K562 (cell line): ENCODE measurements at regions not wholly inside any gene's neighbourhood (a gene's known extent, or its start where the extent isn't known, plus 50 kb on each side); places are given as distances from the start of the nearest gene placed in this dataset.

Experiments used
- ATAC-seq: fragments of 200-7000 bp; cut with Tn5 transposase; 3 replicates; pipeline ENCODE4 v1.9.1; 2020; ENCODE audit warnings: moderate library complexity
- BruUV-seq: library from RNA; stranded (reverse); fragments of 400-500 nt; replicated peaks from 2 replicates; lab custom pipeline; 2021; lab: Mats Ljungman, UMichigan
- CTCF ChIA-PET: fragments of 300-600 bp; formaldehyde crosslinking; extraction: SDS; loops from one replicate; lab custom pipeline; 2021; ENCODE audit warnings: low intra/inter-chr PET ratio; lab: Yijun Ruan, JAX
- POLR2A ChIA-PET: fragments of 300-600, 350-650 bp; sonication (Branson Sonifier 250); formaldehyde crosslinking; extraction: SDS; loops from one replicate; lab custom pipeline; 2021; ENCODE audit warnings: antibody characterized with exemption, inconsistent platforms; lab: Yijun Ruan, JAX
- DNase-seq, 4 experiments: peaks; one replicate each; pipeline versions ENCODE4 v3.0.0 to v3.0.0-alpha.2; 2011 to 2018; ENCODE audit warnings: low spot score in 3 of 4, mixed read lengths in 3 of 4; ENCODE audit errors: extremely low read depth in 1 of 4
- FAIRE-seq: peaks from 2 replicates; lab custom pipeline; 2011; peaks lifted over from hg19 to GRCh38; lab: Jason Lieb, UNC
- H2AFZ ChIP-seq: 2 replicates; pipeline ENCODE4 v1.6.0; 2011; ENCODE audit warnings: low read depth, low read length, control low read depth, inconsistent platforms
- H3K27ac ChIP-seq: fragments of 200-600 bp; 3 replicates; pipeline ENCODE4 v1.8.0; 2011; ENCODE audit warnings: low read depth, mild to moderate bottlenecking, control low read depth, inconsistent platforms, low read length, moderate library complexity, mixed read lengths; ENCODE audit errors: extremely low read depth
- H3K27me3 ChIP-seq, 2 experiments: fragments of 300-600 bp in 1 of 2; 2 replicates in 1 of 2; 3 replicates in 1 of 2; pipeline versions ENCODE4 v1.6.0 to v1.8.0; 2011; ENCODE audit warnings: inconsistent platforms in 2 of 2, low read length in 2 of 2, mild to moderate bottlenecking in 1 of 2, mixed read lengths in 1 of 2, moderate library complexity in 1 of 2; ENCODE audit not compliant: control insufficient read depth in 2 of 2, insufficient read depth in 2 of 2
- H3K36me3 ChIP-seq: fragments of 300-600 bp; 3 replicates; pipeline ENCODE4 v1.8.0; 2011; ENCODE audit warnings: mild to moderate bottlenecking, low read length, inconsistent platforms; ENCODE audit not compliant: control insufficient read depth, insufficient read depth
- H3K4me1 ChIP-seq, 2 experiments: fragments of 200-600 bp in 1 of 2; replicated peaks in 1 of 2; 2 replicates in 1 of 2; 3 replicates in 1 of 2; pipeline versions ENCODE4 v1.5.1 to v1.8.0; 2011; ENCODE audit warnings: inconsistent platforms in 2 of 2, low read length in 2 of 2, mild to moderate bottlenecking in 1 of 2, mixed read lengths in 1 of 2, moderate library complexity in 1 of 2; ENCODE audit not compliant: control insufficient read depth in 2 of 2, insufficient read depth in 2 of 2
- H3K4me2 ChIP-seq: 2 replicates; pipeline ENCODE4 v1.6.1; 2011; ENCODE audit warnings: low read length, control low read depth, inconsistent platforms, mixed read lengths; ENCODE audit not compliant: insufficient read depth
- H3K4me3 ChIP-seq: fragments of 200-600 bp; sonication (generic), shearing (Covaris generic); 2 replicates; pipeline ENCODE4 v1.5.1; 2016; ENCODE audit warnings: control low read depth, inconsistent platforms
- H3K79me2 ChIP-seq: fragments of 200-600 bp; 3 replicates; pipeline ENCODE4 v1.8.0; 2011; ENCODE audit warnings: low read length, inconsistent platforms; ENCODE audit not compliant: control insufficient read depth, insufficient read depth
- H3K9ac ChIP-seq, 2 experiments: 2 replicates each; pipeline versions ENCODE4 v1.6.0 to v1.6.1; 2011; ENCODE audit warnings: low read depth in 2 of 2, low read length in 2 of 2, control low read depth in 1 of 2, inconsistent platforms in 1 of 2, mild to moderate bottlenecking in 1 of 2, mixed read lengths in 1 of 2; ENCODE audit not compliant: insufficient read depth in 1 of 2
- H3K9me1 ChIP-seq: one replicate; pipeline ENCODE4 v1.6.0; 2011; ENCODE audit warnings: inconsistent platforms, mild to moderate bottlenecking, low read length, moderate library complexity; ENCODE audit not compliant: control insufficient read depth, insufficient read depth
- H3K9me3 ChIP-seq: replicated peaks from 2 replicates; pipeline ENCODE4 v1.5.1; 2011; ENCODE audit warnings: low read depth, low read length, inconsistent platforms; ENCODE audit not compliant: control insufficient read depth, insufficient read depth
- H4K20me1 ChIP-seq: replicated peaks from 2 replicates; pipeline ENCODE4 v1.6.1; 2011; ENCODE audit warnings: low read length, inconsistent platforms, mixed read lengths; ENCODE audit not compliant: control insufficient read depth, insufficient read depth
- CBX1 ChIP-seq: sonication (generic); IDR thresholded peaks from 2 replicates; pipeline ENCODE4 v1.6.1; 2016; ENCODE audit warnings: antibody characterized with exemption, low read depth, mild to moderate bottlenecking
- CTCF ChIP-seq, 3 experiments: IDR thresholded peaks in 2 of 3; conservative IDR thresholded peaks in 1 of 3; 2 replicates each; pipeline ENCODE4 v1.5.1; 2011 to 2012; ENCODE audit warnings: low read length in 3 of 3, mild to moderate bottlenecking in 3 of 3, control low read depth in 2 of 3, improper control_type of control experiment in 1 of 3, inconsistent platforms in 1 of 3, low read depth in 1 of 3, mixed read lengths in 1 of 3, moderate library complexity in 1 of 3; ENCODE audit not compliant: insufficient read depth in 2 of 3
- GABPA ChIP-seq: fragments of 200-800 bp; sonication (Bioruptor generic); conservative IDR thresholded peaks from 2 replicates; pipeline ENCODE4 v1.6.1; 2016; ENCODE audit warnings: low read depth, missing genetic modification characterization, missing compliant biosample characterization
- IRF2 ChIP-seq: sonication (generic); formaldehyde crosslinking; IDR thresholded peaks from 2 replicates; pipeline ENCODE4 v1.8.1; 2022; ENCODE audit warnings: mild to moderate bottlenecking, missing genetic modification reagents
- NFE2 ChIP-seq: IDR thresholded peaks from 2 replicates; pipeline ENCODE4 v1.6.1; 2014; ENCODE audit warnings: antibody characterized with exemption, low read depth
- NR4A1 ChIP-seq, 2 experiments: fragments of 250-450 bp in 1 of 2; fragments of 450-650 bp in 1 of 2; sonication (Bioruptor Pico) in 1 of 2; IDR thresholded peaks; 2 replicates each; pipeline versions ENCODE4 v1.4.0 to v1.6.1; 2016 to 2020; ENCODE audit warnings: mild to moderate bottlenecking in 2 of 2, missing compliant biosample characterization in 1 of 2, missing genetic modification characterization in 1 of 2, moderate library complexity in 1 of 2
- PHF21A ChIP-seq: fragments of 450-650 bp; IDR thresholded peaks from 2 replicates; pipeline ENCODE4 v1.6.1; 2017; ENCODE audit warnings: low read depth, borderline replicate concordance
- PYGO2 ChIP-seq: fragments of 450-650 bp; IDR thresholded peaks from 2 replicates; pipeline ENCODE4 v1.6.1; 2016; ENCODE audit warnings: mild to moderate bottlenecking, missing genetic modification characterization, moderate library complexity, missing compliant biosample characterization
- RAD21 ChIP-seq, 2 experiments: fragments of 250-450 bp in 1 of 2; fragments of 450-650 bp in 1 of 2; sonication (Bioruptor Pico) in 1 of 2; formaldehyde crosslinking in 1 of 2; IDR thresholded peaks in 1 of 2; conservative IDR thresholded peaks in 1 of 2; 2 replicates each; pipeline versions ENCODE4 v1.4.0 to v1.8.0; 2020 to 2022; ENCODE audit warnings: mild to moderate bottlenecking in 2 of 2, moderate library complexity in 1 of 2
- SAFB ChIP-seq: fragments of 200-400 bp; formaldehyde crosslinking; IDR thresholded peaks from 2 replicates; pipeline ENCODE4 v1.6.1; 2017; ENCODE audit warnings: low read depth, low read length, borderline replicate concordance
- TCF3 ChIP-seq: sonication (generic); formaldehyde crosslinking; IDR thresholded peaks from 2 replicates; pipeline ENCODE4 v1.4.0; 2020; ENCODE audit warnings: mild to moderate bottlenecking, missing genetic modification reagents
- TRIM28 ChIP-seq: fragments of 450-650 bp; IDR thresholded peaks from 2 replicates; pipeline ENCODE4 v1.6.1; 2017
- U2AF2 ChIP-seq: fragments of 200-400 bp; formaldehyde crosslinking; optimal IDR thresholded peaks from 2 replicates; pipeline ENCODE3; 2017; ENCODE audit warnings: low read depth, mild to moderate bottlenecking, low read length
- ZC3H8 ChIP-seq: fragments of 450-650 bp; IDR thresholded peaks from 2 replicates; pipeline ENCODE4 v1.6.1; 2017
- ZEB2 ChIP-seq: fragments of 450-650 bp; IDR thresholded peaks from 2 replicates; pipeline ENCODE4 v1.6.1; 2016
- WGBS: fragments of 100-300 bp; shearing (Covaris generic); methylation state at CpG from one replicate; pipeline ENCODE4 v1.1.6; 2016; ENCODE audit warnings: low coverage, mixed read lengths; ENCODE audit not compliant: insufficient coverage; ENCODE audit errors: missing lambda C conversion rate; 5-methylcytosine and 5-hydroxymethylcytosine counted together
- in situ Hi-C: fragments of 300-500 bp; cut with MboI; formaldehyde crosslinking; loops from 4 replicates; pipeline ENCODE4 v1.15.0; 2018; ENCODE audit warnings: inconsistent platforms, mixed read lengths
- intact Hi-C: fragments of 100-400 bp; cut with micrococcal nuclease; formaldehyde crosslinking; loops from 2 replicates; pipeline ENCODE4 v1.14.2; 2022
- TF ChIP-seq, protein P1 (sequence below): sonication (generic); formaldehyde crosslinking; IDR thresholded peaks from 2 replicates; pipeline ENCODE4 v1.8.0; 2022; ENCODE audit warnings: missing genetic modification reagents, mild to moderate bottlenecking, borderline replicate concordance
- TF ChIP-seq, protein P2 (sequence below): sonication (generic); formaldehyde crosslinking; IDR thresholded peaks from 2 replicates; pipeline ENCODE4 v1.9.0; 2022; ENCODE audit warnings: mild to moderate bottlenecking, missing genetic modification reagents

DNA sequence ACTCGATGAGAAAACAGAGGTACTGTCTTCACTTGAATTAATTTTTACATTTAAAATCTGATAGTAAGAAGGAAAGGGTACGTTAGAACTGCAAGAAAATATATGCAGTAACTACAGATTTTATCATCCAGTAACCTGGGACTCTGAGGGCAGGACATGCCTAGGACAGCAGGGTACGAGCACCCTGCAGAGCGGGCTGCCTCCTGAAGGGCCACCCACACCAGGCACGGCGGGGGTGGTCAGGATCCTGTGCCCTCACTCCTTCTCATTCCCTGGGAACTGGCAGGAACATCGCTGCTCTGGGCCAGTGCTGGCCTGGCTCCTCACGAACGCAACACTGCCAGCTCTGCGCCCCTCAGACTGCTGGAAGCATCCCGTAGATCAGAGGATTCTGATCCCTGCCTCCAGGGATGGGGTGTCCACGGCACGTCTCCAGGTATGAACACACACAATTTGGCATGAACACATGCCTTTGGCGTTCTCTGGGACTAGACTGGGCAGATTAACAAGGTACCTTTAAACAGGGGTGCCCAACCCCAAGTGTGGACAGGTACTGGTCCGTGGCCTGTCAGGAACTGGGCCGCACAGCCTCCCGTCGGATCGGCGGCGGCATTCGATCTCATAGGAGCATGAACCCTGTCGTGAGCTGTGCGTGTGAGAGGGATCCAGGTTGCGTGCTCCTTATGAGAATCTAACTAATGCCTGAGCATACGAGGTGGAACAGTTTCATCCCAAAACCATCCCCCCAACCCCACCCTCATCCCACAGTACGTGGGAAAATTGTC is 99.3 kb upstream of the FAM20C start (continued):
- TF ChIP-seq RAD21 (CRISPR knock-in tag; conservative IDR thresholded peaks at IDR 0.05 in 1 of 2, IDR thresholded peaks at IDR 0.05 in 1 of 2): no peak
- TF ChIP-seq ZEB2: no peak
- no peak for TF ChIP-seq PYGO2 (tag)

DNA sequence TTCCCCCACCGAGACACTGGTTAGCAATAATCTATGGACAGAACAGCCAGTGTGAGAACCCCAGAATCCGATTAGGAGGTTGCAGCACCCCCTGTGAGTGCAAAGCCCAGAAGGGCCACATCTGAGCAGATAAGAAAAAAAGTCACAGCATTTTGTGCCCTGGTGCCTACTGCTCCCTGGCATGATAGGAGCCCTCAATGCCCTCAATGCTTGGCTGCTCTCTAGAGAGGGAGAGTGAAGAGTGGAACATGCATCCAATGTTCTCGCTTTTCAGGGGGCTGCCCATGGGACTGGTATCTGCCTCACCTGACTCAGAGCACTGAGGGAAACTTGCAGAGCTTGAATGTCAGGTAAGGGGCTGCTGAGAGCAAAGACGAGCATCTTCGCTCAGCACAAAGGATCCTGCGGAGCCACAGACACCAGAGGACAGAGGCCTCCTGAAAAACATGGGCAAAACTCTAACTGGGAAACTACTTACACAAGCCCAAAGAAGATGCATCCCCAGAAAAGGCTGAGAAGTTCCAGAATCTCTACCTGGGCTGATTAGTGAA is 98.0 kb upstream of the FAM20C start:
- Histone ChIP-seq H2AFZ (no peak overlapping the region), H3K9me1 (no peaks in the 10 kb centered on the region), H4K20me1 (0 out of 2 replicates have a peak, but pooled peaks cover 4% of the 10 kb centered on the region), H3K36me3 (no peaks in the 10 kb centered on the region), H3K4me3 (no peak overlapping the region), H3K4me2 (no peak overlapping the region), H3K9me3 (no peaks in the 10 kb centered on the region; the same call in 1 of the 2 replicates), H3K79me2 (no peaks in the 10 kb centered on the region), H3K27ac (no peak overlapping the region), H3K27me3 (peaks cover 50 to 56% of the 10 kb centered on the region in 2 experiments), H3K4me1 (peaks cover 0 to 3% of the 10 kb centered on the region in 2 experiments; a peak in 1 of 5 replicates), H3K9ac (no peak overlapping the region)
- FAIRE-seq (no peak), DNase-seq (no peak), ATAC-seq (no peak)
- in situ Hi-C loops: no loop called here
- CTCF ChIA-PET: no interaction called here
- BruUV-seq: no TSS peak
- intact Hi-C loops: no loop called here
- 4% methylated on average over 6 of the region's 6 CpGs for WGBS
- POLR2A ChIA-PET: no interaction called here
- TF ChIP-seq U2AF2 (no peak), GABPA (tag) (no peak), NFE2 (no peak), NR4A1 (CRISPR knock-in tag; IDR thresholded peaks at IDR 0.05) (no peak), NR4A1 (tag; IDR thresholded peaks at IDR 0.05) (no peak), SAFB (no peak), ZC3H8 (no peak), IRF2 (CRISPR knock-in tag) (no peak), TRIM28 (no peak), CTCF (IDR thresholded peaks at IDR 0.05 in 2 of 3, conservative IDR thresholded peaks at IDR 0.05 in 1 of 3; ENCODE audit: insufficient read depth in 2 of 3, low read depth in 1 of 3, low read length in 3 of 3) (no peak), TCF3 (no peak), PHF21A (no peak), CBX1 (no peak)
- TF ChIP-seq, protein P1, sequence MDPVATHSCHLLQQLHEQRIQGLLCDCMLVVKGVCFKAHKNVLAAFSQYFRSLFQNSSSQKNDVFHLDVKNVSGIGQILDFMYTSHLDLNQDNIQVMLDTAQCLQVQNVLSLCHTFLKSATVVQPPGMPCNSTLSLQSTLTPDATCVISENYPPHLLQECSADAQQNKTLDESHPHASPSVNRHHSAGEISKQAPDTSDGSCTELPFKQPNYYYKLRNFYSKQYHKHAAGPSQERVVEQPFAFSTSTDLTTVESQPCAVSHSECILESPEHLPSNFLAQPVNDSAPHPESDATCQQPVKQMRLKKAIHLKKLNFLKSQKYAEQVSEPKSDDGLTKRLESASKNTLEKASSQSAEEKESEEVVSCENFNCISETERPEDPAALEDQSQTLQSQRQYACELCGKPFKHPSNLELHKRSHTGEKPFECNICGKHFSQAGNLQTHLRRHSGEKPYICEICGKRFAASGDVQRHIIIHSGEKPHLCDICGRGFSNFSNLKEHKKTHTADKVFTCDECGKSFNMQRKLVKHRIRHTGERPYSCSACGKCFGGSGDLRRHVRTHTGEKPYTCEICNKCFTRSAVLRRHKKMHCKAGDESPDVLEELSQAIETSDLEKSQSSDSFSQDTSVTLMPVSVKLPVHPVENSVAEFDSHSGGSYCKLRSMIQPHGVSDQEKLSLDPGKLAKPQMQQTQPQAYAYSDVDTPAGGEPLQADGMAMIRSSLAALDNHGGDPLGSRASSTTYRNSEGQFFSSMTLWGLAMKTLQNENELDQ (CRISPR knock-in tag): no peak
- TF ChIP-seq, protein P2, sequence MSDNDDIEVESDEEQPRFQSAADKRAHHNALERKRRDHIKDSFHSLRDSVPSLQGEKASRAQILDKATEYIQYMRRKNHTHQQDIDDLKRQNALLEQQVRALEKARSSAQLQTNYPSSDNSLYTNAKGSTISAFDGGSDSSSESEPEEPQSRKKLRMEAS: no peak
